Esophagus muscularis mucosa (tissue), 3 donors: ENCODE measurements at regions not wholly inside any gene's neighbourhood (a gene's known extent, or its start where the extent isn't known, plus 50 kb on each side); places are given as distances from the start of the nearest gene placed in this dataset.

Source experiments
- CTCF ChIP-seq, 3 experiments: fragments of 200-600 bp in 2 of 3; fragments of 450-650 bp in 1 of 3; sonication (generic) in 2 of 3; IDR thresholded peaks; one replicate each; pipeline ENCODE4 v1.5.1; 2017 to 2019; ENCODE audit warnings: antibody characterized with exemption in 3 of 3, mild to moderate bottlenecking in 2 of 3, moderate library complexity in 1 of 3
- POLR2A ChIP-seq: fragments of 450-650 bp; IDR thresholded peaks from one replicate; pipeline ENCODE4 v1.6.1; 2017; ENCODE audit warnings: antibody characterized with exemption, moderate library complexity, mild to moderate bottlenecking, low read depth
- POLR2AphosphoS5 ChIP-seq, 2 donors: sonication (generic); formaldehyde crosslinking; IDR thresholded peaks; one replicate each; pipeline ENCODE4 v1.6.1; 2017; ENCODE audit warnings: antibody characterized with exemption in 2 of 2

GRCh38 chr11:70642266-70642665 lies 243.9 kb downstream of the CTTN start:
- TF ChIP-seq CTCF (IDR thresholded peaks at IDR 0.05): no peak
- no peak for TF ChIP-seq POLR2AphosphoS5 (IDR thresholded peaks at IDR 0.05)
- TF ChIP-seq POLR2A: no peak
